Astrocyte of the spinal cord (primary cell): ENCODE measurements at regions not wholly inside any gene's neighbourhood (a gene's known extent, or its start where the extent isn't known, plus 50 kb on each side); places are given as distances from the start of the nearest gene placed in this dataset.

Experiments used
- DNase-seq: peaks from one replicate; pipeline ENCODE4 v3.0.0; 2011; ENCODE audit warnings: low read depth, low spot score
- H3K4me3 ChIP-seq: 2 replicates; pipeline ENCODE4 v1.5.1; 2011; ENCODE audit warnings: low read depth, mild to moderate bottlenecking, low read length, moderate library complexity
- in situ Hi-C: cut with HindIII; loops from 2 replicates; pipeline ENCODE4 v1.10.0; 2017; ENCODE audit warnings: low sequenced_read_pairs
- TF ChIP-seq, protein P1 (sequence below): IDR thresholded peaks from 2 replicates; pipeline ENCODE4 v1.5.1; 2012; ENCODE audit warnings: low read depth, mild to moderate bottlenecking, low read length, inconsistent platforms

DNA sequence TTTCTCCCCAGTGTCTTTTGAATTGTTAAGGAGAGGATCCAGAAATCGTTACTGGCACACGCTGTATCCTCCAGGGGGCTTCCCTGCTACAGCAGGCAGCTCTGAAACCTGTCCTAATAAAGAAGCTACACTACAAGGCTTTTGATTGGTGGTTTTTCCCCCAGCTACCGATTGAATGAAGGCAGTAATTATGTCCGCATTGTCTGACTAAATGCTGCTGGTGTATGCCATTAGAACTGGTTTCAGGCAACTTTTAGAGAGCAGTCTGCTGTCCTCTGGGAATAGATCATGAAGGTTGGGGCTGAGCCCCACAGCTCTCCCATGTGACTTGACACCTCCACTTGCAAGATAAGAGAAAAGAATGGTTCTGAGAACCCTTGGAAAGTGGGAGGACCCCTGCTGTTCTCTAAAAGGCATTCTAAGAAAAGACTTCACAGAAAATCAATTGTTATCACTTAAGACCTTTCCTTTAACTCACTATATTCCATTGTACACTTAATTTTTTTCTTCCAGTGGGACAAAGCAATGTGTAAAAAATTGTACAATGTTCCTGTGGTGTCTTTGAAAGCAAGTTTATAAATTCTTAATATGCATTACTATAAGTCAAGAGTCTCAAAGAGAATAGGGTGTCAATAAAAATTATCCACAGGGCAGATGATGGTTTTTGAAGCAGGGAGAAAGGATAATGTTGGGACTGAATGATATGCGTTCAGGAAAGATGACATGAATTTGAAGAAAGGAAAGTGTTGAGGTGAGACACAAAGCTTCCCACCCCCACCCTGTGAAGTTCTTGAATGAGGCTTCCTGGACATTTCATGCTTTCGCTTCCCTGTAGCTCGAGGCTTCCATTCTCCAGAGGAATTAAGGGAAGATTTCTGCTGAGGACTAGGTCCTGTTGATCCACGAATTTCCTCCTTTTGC is 53.0 kb upstream of the DAZL start:
- TF ChIP-seq, protein P1, sequence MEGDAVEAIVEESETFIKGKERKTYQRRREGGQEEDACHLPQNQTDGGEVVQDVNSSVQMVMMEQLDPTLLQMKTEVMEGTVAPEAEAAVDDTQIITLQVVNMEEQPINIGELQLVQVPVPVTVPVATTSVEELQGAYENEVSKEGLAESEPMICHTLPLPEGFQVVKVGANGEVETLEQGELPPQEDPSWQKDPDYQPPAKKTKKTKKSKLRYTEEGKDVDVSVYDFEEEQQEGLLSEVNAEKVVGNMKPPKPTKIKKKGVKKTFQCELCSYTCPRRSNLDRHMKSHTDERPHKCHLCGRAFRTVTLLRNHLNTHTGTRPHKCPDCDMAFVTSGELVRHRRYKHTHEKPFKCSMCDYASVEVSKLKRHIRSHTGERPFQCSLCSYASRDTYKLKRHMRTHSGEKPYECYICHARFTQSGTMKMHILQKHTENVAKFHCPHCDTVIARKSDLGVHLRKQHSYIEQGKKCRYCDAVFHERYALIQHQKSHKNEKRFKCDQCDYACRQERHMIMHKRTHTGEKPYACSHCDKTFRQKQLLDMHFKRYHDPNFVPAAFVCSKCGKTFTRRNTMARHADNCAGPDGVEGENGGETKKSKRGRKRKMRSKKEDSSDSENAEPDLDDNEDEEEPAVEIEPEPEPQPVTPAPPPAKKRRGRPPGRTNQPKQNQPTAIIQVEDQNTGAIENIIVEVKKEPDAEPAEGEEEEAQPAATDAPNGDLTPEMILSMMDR: peak; percentile 14

DNA sequence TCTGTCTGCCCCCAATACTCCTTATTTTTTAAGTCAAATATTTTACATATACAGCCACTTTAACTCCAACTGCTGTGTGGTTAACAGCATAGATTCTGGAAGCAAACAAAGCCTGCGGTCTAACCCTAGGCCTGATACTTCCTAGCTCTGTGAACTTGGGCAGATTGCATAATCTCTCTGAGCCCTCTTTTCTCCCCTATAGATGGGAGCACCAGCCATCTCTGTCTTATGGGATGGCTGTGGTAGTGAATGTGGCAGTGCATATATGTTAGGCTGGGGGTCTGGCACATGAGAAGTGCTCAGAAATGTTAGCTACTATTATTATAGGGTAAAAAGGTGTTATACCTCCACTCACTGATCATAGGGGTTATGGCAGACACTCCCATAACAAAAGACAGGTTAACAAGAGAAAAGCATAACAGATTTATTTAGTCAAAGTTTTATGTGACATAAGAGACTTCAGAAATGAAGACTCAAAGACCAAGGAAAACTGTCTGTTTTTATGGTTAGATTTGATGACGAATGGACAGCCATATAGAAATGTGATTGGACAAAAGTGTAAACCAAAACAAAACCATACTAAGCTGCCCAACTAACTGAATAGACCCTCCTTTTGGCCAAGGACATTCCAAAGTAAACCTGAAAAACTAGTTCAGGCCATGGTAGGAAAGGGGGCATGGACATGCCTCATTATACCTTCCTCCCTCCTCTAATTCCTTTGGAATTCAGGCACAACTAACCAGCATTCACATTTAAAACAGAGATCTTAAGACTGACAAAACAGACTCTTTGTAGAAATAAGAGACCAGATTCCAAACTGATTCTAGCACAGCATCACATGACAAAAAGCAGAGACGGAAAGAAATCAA is 53.9 kb upstream of the DAZL start:
- H3K4me3 ChIP-seq: no peak overlapping the region
- no peak for DNase-seq
- TF ChIP-seq, protein P1: no peak
- in situ Hi-C loops: no loop called here

More for the DNA sequence above, 53.0 kb upstream of the DAZL start:
- no peak overlapping the region for H3K4me3 ChIP-seq
- in situ Hi-C loops: no loop called here
- no peak for DNase-seq

DNA sequence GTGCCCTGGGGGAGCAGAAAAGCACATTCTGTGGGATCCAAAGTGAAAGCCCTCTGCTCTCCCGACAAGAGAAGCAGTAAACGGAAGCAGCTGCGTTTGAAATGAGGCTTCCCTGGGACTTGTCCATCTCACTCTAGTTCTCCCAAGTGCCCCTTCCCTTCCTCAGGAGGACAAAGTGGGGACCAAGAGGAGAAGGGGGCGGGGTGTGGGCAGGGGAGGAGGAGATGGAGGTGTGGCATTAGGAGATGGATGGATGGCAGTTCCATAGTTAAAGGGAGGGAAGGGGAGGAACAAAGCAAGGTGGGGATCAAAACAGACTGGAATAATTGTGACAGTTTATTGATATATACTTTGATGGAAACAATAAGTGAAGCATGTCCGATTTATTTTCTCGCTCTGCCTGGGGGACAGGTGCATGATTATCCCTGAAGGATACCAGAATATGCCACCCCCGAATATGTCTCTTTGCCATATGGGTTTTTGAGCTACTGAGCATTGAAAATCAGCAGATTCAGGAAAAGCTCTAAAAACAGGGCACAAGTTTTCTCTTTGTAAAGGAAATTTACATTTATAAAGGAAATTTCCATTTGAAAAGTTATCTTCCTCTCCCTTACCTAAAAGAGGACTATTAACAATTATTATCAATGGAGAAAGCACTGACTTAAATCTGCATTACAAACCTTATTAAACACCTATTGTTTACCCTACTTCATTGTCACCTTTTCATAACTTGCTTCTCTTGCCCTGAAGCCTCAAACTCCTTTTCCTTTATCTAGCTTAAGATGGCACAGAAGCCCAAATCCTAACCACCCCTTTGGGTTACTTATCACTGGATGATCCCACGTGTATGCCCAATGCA is 58.9 kb upstream of the DAZL start:
- H3K4me3 ChIP-seq: no peak overlapping the region
- TF ChIP-seq, protein P1: no peak
- in situ Hi-C loops: no loop called here
- DNase-seq: no peak

DNA sequence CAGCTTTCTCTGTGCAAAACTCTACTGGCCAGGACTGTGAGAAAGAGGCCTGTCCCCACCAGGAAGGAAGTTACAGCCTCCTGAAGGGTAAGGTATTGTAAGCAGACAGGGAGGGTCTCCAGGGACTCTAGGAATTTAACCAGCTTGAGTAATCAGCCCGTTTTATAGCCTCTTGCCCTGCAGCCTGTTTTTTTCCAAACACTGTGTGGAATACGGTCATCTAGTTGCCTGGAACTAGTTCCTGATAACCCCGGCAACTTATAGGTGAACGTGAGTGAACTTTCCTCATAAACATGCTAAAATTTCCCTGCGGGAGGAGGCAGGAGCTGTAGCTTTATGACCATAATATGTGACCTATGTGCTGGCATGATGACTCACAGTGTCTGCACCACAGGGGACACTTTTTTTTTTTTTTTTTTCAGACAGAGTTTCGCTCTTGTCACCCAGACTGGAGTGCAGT is 60.1 kb upstream of the DAZL start:
- TF ChIP-seq, protein P1: no peak
- peak; percentile 28 for DNase-seq
- in situ Hi-C loops: no loop called here
- H3K4me3 ChIP-seq: no peak overlapping the region

DNA sequence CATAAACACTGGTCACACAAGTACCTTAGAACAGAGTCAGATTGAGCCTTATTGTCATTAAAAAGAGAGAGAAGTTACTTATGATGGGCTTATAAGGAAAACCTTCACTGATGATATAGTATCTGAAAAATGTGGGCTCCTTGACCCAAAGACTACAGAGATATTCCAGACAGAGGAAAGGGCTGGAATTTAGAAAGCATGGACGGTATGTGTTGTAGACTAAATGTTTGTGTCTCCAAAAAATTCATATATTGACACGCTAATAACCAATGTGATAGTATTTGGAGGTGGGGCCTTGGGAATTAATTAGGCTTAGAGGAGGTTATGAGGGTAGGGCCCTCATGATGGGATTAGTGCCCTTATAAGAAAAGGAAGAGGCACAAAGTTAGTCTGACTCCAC is 61.0 kb upstream of the DAZL start:
- in situ Hi-C loops: no loop called here

More for the DNA sequence above, 61.0 kb upstream of the DAZL start:
- H3K4me3 ChIP-seq: no peak overlapping the region
- no peak for DNase-seq
- TF ChIP-seq, protein P1: no peak
